GM19438 (cell line): ENCODE measurements at regions not wholly inside any gene's neighbourhood (a gene's known extent, or its start where the extent isn't known, plus 50 kb on each side); places are given as distances from the start of the nearest gene placed in this dataset.

ENCODE experiments used
- ATAC-seq: cut with Tn5 transposase; IDR thresholded peaks from one replicate; pipeline ENCODE4 v1.9.1; 2021; ENCODE audit warnings: low read depth; ENCODE audit not compliant: unreplicated experiment

DNA sequence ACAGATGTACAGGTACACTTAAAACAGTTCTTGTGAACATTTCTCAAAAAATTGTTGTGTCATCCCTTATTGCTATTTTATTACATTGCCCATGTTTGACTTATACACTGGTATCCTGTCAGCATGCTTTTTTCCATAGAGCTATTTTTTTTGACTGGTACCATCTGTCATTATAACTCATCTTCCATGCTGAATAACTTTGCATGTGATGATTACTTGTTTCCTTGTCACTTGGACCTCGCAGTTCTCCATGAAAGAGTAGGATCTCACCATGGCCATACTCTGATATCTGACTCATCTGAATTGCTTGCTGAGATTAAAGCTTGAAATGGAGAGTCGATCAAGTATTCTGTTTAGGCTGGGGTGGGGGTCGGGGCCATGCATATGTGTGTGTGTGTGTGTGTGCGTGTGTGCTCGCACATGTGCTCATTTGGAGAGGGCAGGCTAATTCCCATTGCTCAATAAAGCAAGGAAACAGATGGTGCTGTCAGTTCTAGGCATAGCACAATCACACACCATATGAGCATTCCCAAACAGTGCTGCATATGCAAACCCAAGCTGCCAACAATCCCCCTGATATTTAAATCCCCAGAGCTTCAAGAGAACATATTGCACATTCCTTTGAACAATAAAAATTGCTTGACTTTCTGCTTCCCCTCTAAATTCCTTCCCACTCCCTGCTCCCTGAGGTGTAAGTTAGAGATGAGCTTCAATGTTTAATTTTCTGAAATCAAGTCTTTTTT lies 62.9 kb downstream of the NHLRC3 start:
- ATAC-seq: no peak

DNA sequence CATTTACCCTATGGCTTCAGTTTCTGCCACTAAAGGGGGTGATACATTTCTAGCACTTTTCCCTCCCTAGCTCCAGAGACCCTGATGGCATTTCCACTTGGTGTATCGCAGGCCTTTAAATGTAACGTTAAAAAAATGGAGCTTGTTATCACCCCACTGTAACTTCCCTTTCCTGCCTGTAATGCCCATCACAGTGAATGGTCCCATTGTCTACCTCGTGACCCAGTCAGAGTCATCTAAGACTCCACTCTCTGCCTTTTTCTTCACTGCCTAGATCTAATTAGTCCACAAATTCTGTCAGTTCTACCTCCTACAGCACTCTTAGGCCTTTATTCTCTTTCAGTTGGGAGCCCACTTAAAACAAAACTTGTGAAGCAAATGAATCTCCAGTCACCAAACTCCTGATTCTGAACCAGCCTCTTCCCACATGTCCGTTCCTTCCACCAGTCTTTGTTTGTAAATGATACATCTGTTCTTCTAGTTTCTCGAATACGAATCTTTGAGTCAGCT lies 64.8 kb downstream of the NHLRC3 start:
- no peak for ATAC-seq

DNA sequence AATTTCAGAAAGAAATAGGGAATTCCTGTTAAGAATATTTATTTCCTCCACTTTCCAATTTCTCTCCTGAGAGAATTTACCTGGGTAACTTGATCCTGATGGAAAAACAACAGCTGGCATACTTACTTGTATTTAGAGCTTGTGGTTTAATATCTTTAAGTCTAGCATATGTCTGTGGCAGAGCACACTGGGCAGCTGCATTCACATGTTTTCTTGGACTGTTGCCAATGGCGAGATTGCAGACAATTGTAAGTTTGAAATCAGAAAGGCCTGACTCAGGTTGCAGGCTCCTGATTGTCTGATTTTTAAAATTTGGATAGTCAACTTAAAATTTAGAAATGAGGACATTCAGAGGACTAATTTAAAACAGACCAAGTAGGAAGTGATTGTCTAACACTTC lies 66.9 kb downstream of the NHLRC3 start:
- ATAC-seq: no peak

GRCh38 chr13:39106216-39107005 lies 68.2 kb downstream of the NHLRC3 start:
- ATAC-seq: no peak

DNA sequence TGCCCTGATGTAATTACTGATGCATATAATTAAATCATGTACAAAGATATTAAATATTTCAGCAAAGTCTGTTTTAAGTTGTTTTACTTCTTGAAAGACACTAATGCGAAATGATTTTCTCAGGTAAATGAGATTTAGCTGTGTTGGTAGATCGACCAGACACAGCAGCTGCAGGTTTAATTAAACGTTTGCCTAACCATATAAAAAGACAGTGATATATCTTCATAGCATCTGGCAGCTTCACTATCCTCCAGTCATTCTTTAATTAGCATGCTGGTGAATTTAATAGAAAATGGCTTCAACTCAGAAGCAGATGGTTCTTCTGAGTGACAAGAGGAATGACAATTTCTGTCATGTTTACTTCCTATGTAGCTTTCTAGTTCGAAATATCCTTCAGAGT lies 69.3 kb downstream of the NHLRC3 start:
- no peak for ATAC-seq

GRCh38 chr13:39108783-39109182 lies 70.5 kb downstream of the NHLRC3 start:
- ATAC-seq: no peak

GRCh38 chr13:39110518-39111097 lies 72.4 kb downstream of the NHLRC3 start:
- no peak for ATAC-seq

DNA sequence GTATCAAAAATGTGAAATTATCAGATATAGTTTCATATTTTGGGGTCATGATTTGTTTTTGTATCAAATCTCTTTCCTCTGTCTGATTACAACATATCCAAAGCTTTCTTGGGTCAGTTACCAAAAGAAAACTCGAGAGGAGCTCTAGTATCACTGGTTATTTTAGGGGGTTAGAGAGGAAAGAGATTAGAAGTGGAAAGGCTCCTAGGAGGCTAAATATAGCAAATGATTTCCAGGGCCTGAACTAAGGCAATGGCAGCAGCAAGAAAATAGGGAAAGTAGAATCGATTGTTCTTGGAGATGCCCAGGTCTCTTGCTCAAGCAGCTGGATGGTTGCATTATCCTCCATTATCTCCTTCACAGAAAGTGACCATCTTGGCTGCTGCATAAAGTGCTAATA lies 72.9 kb downstream of the NHLRC3 start:
- ATAC-seq: no peak

DNA sequence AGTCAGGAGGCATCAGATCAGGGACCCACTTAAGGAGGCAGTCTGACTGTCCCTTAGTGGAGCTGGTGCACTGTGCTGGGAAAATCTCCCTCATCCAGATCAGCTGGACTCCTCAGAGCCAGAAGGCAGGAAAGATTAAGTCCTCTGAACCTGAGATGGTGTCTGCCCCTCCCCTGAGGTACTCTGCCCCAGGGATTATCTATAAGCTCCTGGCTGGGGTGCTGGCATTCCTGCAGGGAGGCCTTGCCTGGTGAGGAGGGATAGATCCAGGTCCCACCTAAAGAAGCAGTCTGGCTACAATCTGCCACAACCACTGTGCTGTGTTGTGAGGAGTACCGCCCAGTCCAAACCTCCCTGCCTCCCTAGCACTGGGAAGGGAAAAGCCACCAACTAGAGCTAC lies 81.2 kb downstream of the NHLRC3 start:
- ATAC-seq: no peak

DNA sequence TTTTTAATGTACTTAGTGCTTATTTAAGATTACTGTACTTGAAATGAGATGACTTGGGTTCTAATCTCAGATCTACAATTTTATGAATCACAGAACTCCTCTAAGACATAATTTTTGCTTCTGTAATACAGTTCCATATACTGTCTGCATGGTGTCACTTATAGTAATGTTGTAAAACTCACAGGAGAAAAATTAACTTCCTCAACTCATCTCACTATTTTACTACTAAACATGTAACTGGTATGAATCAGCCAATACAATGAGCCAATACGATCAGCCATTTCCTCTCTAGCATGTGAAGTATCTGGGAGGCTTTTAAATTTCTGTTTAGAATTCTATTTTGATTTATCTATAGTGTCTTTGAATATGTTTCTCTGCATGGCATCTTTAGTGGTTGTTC lies 85.3 kb downstream of the NHLRC3 start:
- ATAC-seq: no peak

DNA sequence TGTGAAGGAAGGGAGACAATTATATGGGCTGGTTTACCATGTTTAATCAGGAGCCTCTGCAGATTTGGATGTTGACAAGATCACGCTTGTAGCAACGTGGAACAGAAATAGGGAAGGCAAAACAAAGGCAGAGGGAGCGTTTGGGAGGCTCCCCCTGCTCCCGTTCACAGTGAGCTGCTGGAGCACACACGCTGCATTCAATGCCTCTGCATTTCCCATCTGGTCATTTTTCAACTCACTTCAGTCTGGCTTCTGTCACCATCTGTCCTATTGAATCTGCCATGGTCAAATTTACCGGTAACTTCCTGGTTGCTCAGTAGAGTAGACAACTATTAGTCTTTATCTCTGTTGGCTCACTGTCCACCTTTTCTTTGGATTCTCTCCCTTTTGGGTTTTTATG lies 91.0 kb downstream of the NHLRC3 start:
- no peak for ATAC-seq

DNA sequence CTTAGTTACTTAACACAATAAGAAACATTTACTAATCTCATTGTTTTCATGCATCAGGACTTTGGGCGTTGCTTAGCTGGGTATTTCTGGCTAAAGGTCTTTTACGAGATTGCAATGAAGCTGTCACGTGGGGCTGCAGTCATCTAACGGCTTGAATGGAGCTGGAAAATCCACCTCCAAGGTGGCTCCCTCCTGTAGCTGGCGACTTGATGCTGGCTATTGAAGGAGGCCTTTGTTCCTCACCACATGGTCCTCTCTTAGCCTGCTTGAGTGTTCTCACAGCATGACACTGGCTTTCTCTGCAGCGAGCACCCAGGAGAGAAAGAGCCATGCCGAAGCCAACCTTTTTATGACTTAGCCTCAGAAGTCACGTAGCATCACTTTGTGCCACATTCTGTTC lies 92.0 kb downstream of the NHLRC3 start:
- no peak for ATAC-seq

GRCh38 chr13:39132286-39133230 lies 94.3 kb downstream of the NHLRC3 start:
- ATAC-seq: no peak

DNA sequence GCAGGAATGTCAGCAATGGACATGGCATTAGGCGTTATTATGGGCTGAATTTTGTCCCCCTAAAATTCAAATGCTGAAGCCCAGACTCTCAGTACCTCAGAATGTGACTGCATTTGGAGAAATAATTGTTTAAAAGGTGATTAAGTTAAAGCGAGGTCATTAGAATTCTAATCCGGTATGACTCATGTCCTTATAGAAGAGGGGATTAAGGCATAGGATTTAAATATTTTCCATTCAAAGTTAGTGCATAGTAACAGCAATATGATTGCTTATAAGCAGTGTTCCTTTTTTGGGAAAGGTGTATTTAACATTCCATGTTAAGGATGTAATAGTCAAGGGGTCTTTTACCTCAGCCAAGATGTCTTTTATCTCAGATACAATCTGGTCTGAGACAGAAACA lies 95.5 kb downstream of the NHLRC3 start:
- no peak for ATAC-seq

DNA sequence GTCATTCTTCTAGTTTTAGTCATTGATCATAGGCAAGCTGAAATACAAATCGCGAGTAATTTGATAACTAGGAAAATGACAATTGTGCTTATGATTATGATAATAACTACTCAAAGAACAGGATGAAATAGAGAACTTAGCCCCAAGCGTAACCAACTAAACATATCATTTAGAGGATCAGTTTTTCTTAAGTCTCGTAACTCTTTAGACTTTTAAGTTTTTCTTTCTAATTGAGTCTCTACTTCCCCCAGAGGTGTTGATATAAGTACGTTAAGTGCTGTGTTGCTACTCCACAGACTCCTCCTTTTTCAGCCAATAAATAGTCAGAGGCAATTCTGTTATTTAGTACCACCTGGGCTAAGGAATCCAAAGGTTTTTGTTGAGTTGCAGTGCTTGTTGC lies 96.3 kb downstream of the NHLRC3 start:
- no peak for ATAC-seq

DNA sequence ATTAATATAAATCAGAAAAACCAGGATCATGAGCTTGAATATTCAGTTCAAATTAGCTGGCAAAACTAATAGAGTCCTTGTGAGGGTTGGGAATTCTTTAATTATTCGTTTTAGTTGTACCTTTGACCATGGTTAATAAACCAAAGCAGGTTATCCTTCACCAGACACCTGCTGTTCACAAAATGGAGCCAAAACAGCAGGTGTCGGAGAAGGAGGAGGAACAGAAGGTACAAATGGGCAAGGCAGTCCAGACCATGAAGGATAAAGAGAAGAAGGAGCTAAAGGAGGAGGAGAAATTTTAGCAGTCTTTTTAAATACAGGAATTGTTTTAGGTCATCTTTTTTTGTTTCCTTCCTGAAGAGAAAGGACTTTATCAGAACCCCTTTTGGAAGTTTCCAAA lies 106.1 kb downstream of the NHLRC3 start:
- ATAC-seq: no peak

DNA sequence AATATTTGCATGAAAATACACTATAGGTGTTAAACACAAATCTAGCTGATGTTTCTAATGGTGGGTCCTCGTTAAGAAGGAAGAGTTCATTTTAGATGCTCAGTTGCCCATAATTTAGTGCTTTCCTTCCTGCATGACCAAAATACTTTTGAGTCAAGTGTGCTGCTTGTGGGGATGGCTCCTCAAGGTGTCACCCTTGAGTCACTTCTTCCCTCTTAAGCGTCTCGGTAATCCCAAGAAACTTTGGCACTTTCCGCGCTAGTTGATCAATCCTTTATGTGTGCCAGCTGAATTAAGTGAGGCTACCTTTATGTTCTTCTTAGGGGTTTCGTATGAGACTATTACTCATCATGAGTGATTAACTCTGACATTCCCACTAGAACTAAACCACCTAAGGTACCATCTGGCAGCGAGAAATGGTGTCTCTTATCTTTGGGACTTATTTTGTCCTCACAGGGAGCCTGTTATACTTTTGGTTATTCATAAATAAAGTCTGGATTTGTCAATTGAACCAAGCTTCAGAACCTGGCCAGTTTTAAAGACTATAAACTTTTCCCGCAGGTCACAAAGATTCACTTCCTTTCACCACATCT lies 106.8 kb downstream of the NHLRC3 start:
- ATAC-seq: no peak

GRCh38 chr13:39148513-39148961 lies 110.3 kb downstream of the NHLRC3 start:
- ATAC-seq: no peak

DNA sequence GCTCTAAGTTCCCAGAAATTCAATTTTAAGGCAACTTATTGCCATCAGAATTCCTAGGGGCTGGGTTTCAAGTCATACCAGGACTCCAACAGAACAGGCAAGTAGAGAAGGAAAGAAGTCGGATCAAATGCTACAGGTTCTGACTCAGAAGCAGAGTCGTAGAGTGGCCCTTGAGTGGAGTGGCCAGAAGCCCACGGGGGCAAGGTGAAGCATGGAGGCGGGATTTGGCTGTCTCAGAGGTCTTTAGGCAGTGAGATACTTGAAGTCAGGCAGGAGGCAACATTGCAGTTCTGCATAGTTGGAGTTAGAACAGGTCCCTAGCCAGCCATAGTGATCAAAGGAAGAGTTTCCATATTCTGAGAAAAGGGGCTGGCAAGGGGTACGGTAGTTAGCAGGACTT lies 111.6 kb downstream of the NHLRC3 start:
- no peak for ATAC-seq

GRCh38 chr13:39154041-39154440 lies 115.8 kb downstream of the NHLRC3 start:
- ATAC-seq: no peak
